Activated T-helper 1 cell treated with anti-CD3 and anti-CD28 coated beads, Interleukin-12 subunit alpha, Interleukin-12 subunit beta, Interleukin-2, Interleukin-4 antibody, amounts not matched to agents 30 ng/mL and 10 ng/mL and 1 ng/mL, durations not matched to agents 14 hours and 24 hours and 36 hours (primary cell): ENCODE measurements at regions not wholly inside any gene's neighbourhood (a gene's known extent, or its start where the extent isn't known, plus 50 kb on each side); places are given as distances from the start of the nearest gene placed in this dataset.
"Not testable (repeated sequence)": the region's sequence is repeated elsewhere in the genome, so short reads cannot be mapped to it uniquely, and the experiment has no call there.

ENCODE experiments used
- DNase-seq: peaks from one replicate; pipeline ENCODE4 v3.0.0; 2021; ENCODE audit warnings: low spot score
- H3K27ac Mint-ChIP-seq: one replicate; pipeline ENCODE4 v1.8.0; 2021; ENCODE audit warnings: mild to moderate bottlenecking, mixed read lengths
- H3K27me3 Mint-ChIP-seq: one replicate; pipeline ENCODE4 v1.8.0; 2022; ENCODE audit warnings: mild to moderate bottlenecking, moderate library complexity, mixed read lengths; ENCODE audit not compliant: insufficient read depth
- H3K36me3 Mint-ChIP-seq: one replicate; pipeline ENCODE4 v1.8.0; 2021; ENCODE audit warnings: low read depth, mixed read lengths
- H3K4me1 Mint-ChIP-seq: one replicate; pipeline ENCODE4 v1.8.0; 2021; ENCODE audit warnings: low read depth, mixed read lengths
- H3K4me3 Mint-ChIP-seq: one replicate; pipeline ENCODE4 v1.8.0; 2021; ENCODE audit warnings: mild to moderate bottlenecking, moderate library complexity, mixed read lengths
- H3K9me3 Mint-ChIP-seq: one replicate; pipeline ENCODE4 v1.8.0; 2021; ENCODE audit warnings: mixed read lengths
- intact Hi-C: fragments of 100-400 bp; cut with micrococcal nuclease; formaldehyde crosslinking; loops from one replicate; pipeline ENCODE4 v1.15.1; 2024

GRCh38 chr6:14561563-14561962 is 444.0 kb downstream of the CD83 start:
- DNase-seq, intact Hi-C loops, H3K4me3 Mint-ChIP-seq, H3K27ac Mint-ChIP-seq, H3K27me3 Mint-ChIP-seq, H3K4me1 Mint-ChIP-seq, H3K36me3 Mint-ChIP-seq: not testable (repeated sequence)
- H3K9me3 Mint-ChIP-seq = peaks cover 22% of the 10 kb centered on the region

DNA sequence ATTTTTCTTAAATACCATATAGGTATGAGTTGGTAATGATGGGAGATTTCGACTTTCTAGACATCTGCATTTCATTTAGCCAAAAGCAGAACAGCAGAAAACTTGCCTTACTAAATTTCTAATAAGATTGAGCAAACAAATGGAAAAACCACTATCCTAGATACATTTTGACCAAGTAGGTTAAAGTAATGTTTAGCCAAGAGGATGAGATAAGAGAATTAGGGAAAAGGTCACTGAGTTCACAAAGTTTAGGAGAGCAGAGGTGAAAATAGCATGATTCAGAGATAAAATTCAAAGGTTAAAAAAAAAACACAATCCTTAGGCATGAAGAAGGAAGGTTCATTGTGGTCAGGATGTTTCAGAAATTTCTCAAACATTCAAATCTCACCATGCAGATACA is 450.3 kb downstream of the CD83 start:
- no peak overlapping the region for H3K27ac Mint-ChIP-seq
- intact Hi-C loops = no loop called here
- no peak overlapping the region for H3K4me3 Mint-ChIP-seq
- peaks cover 5% of the 10 kb centered on the region for H3K4me1 Mint-ChIP-seq
- H3K9me3 Mint-ChIP-seq = peaks cover 17% of the 10 kb centered on the region
- H3K27me3 Mint-ChIP-seq = peaks cover 6% of the 10 kb centered on the region
- peaks cover 3% of the 10 kb centered on the region for H3K36me3 Mint-ChIP-seq
- no peak for DNase-seq

GRCh38 chr6:14569394-14569793 is 451.8 kb downstream of the CD83 start:
- Mint-ChIP-seq H3K4me1 (peaks cover 5% of the 10 kb centered on the region), H3K27me3 (peaks cover 8% of the 10 kb centered on the region), H3K4me3 (no peak overlapping the region), H3K9me3 (peaks cover 12% of the 10 kb centered on the region), H3K27ac (no peak overlapping the region), H3K36me3 (no peaks in the 10 kb centered on the region)
- intact Hi-C loops = no loop called here
- no peak for DNase-seq

DNA sequence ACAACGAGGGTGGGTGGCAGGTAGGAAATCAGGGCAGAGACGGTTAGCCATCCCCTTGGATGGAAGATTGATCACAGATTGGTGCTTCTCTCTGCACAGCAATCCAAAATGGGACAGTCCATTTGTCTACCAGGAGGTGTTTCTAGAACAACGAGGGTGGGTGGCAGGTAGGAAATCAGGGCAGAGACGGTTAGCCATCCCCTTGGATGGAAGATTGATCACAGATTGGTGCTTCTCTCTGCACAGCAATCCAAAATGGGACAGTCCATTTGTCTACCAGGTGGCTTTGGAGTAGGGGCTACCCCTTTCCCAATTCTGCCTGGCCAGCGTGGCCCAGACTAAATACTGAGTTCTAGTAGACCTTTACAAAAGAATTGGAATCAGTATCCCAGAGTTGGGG is 452.3 kb downstream of the CD83 start:
- H3K4me1 Mint-ChIP-seq, H3K27me3 Mint-ChIP-seq, H3K27ac Mint-ChIP-seq, H3K36me3 Mint-ChIP-seq, H3K4me3 Mint-ChIP-seq, DNase-seq, intact Hi-C loops: not testable (repeated sequence)
- peaks cover 12% of the 10 kb centered on the region for H3K9me3 Mint-ChIP-seq

DNA sequence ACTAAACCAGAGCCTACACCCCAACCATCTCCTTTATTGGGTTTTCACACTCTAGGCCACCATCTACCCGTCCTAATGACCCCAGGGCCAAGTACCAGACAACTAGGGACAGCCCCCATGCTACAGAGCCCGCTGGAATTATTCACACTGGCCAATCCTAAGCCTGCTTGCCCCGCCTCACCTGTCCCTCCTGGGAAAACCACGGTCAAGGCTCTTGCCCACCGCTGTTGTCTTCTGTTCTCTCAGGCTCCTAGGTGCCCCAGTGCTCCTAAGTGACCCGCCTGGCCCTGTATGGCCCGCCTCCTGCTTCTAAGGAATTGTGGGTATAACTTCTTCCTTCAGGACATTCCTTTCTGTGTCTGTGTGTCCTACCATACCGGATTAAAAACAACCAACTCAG is 453.4 kb downstream of the CD83 start:
- no peak for DNase-seq
- Mint-ChIP-seq H3K4me1 (peaks cover 5% of the 10 kb centered on the region), H3K4me3 (no peak overlapping the region), H3K9me3 (peaks cover 13% of the 10 kb centered on the region), H3K27ac (no peak overlapping the region), H3K27me3 (peaks cover 9% of the 10 kb centered on the region), H3K36me3 (no peaks in the 10 kb centered on the region)
- intact Hi-C loops = no loop called here

DNA sequence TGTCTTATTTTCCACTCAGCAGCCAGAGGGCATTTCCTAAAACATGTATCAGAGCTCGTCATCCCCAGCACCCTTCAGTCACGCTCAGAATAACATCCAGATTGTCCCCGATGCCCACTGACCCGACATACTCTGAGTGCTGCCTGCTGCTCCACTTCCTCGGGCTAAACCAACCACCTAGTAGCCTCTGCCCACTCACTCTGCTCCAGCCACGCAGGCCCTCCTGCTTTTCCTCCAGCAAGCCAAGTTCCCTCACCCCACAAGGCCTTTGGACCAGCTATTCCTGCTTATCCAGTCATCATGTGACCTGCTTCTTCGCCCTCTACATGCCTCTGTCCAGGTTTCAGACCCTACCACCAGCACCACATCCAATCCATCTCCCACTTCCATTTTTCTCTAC is 454.2 kb downstream of the CD83 start:
- peaks cover 16% of the 10 kb centered on the region for H3K9me3 Mint-ChIP-seq
- H3K4me3 Mint-ChIP-seq = no peak overlapping the region
- DNase-seq = no peak
- peaks cover 6% of the 10 kb centered on the region for H3K27me3 Mint-ChIP-seq
- H3K4me1 Mint-ChIP-seq = peaks cover 5% of the 10 kb centered on the region
- intact Hi-C loops = no loop called here
- H3K27ac Mint-ChIP-seq = no peak overlapping the region
- no peaks in the 10 kb centered on the region for H3K36me3 Mint-ChIP-seq

- no peak for DNase-seq
- Mint-ChIP-seq H3K36me3 (no peaks in the 10 kb centered on the region), H3K27ac (no peak overlapping the region), H3K4me3 (no peak overlapping the region), H3K4me1 (no peaks in the 10 kb centered on the region), H3K27me3 (peaks cover 6% of the 10 kb centered on the region), H3K9me3 (peaks cover 16% of the 10 kb centered on the region)
- intact Hi-C loops = no loop called here
Measured at GRCh38 chr6:14573267-14573666, 455.7 kb downstream of the CD83 start.

- Mint-ChIP-seq H3K27me3 (peaks cover 6% of the 10 kb centered on the region), H3K4me1 (no peaks in the 10 kb centered on the region), H3K9me3 (peaks cover 13% of the 10 kb centered on the region), H3K4me3 (no peak overlapping the region), H3K27ac (no peak overlapping the region), H3K36me3 (no peaks in the 10 kb centered on the region)
- DNase-seq = no peak
- intact Hi-C loops = no loop called here
Measured at GRCh38 chr6:14573703-14574290, 456.2 kb downstream of the CD83 start.

- Mint-ChIP-seq H3K36me3 (no peaks in the 10 kb centered on the region), H3K9me3 (peaks cover 14% of the 10 kb centered on the region), H3K27me3 (peaks cover 8% of the 10 kb centered on the region), H3K27ac (no peak overlapping the region), H3K4me1 (no peaks in the 10 kb centered on the region), H3K4me3 (no peak overlapping the region)
- no peak for DNase-seq
- intact Hi-C loops = no loop called here
Measured at GRCh38 chr6:14575961-14576360, 458.4 kb downstream of the CD83 start.

DNA sequence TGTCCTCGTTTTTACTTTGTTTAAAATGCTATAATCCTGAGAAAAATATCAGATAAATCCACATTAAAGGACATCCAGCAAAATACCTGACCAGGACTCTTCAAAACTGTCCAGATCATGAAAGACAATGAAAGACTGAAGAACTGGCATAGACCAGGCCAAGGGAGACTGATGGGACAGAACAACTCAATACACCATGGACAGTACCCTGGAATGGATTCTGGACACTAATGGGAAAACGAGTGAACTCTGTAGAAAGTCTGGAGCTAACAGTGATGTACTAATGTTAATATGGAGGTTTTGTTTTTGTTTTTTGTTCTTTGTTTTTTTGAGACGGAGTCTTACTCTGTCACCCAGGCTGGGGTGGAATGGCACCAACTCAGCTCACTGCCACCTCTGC is 461.4 kb downstream of the CD83 start:
- Mint-ChIP-seq H3K36me3 (no peaks in the 10 kb centered on the region), H3K4me3 (no peak overlapping the region), H3K4me1 (no peaks in the 10 kb centered on the region)

DNA sequence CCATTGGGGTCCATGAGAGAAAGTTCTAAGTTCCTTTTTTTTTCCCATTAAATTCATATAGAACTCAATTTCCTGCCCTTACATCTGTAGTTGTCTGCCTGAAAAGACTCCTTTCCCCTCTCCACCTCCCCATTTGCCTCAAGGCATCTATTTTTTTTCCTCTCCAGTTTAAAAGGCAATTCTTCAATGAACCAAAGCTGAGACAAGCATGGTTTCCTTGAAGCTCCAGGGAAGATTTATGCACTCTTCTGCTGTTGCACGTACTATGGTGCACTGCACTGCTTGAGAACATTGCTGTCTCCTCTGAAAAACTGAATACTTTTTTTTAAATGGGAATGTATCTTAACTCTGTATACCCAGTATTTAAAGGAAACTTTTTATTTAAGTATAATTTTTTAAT is 465.2 kb downstream of the CD83 start:
- H3K4me3 Mint-ChIP-seq = no peak overlapping the region
- H3K27ac Mint-ChIP-seq = no peak overlapping the region
- H3K4me1 Mint-ChIP-seq = no peaks in the 10 kb centered on the region
- no peaks in the 10 kb centered on the region for H3K36me3 Mint-ChIP-seq
- DNase-seq = no peak
- peaks cover 2% of the 10 kb centered on the region for H3K27me3 Mint-ChIP-seq
- peaks cover 7% of the 10 kb centered on the region for H3K9me3 Mint-ChIP-seq
- intact Hi-C loops = no loop called here

More for the DNA sequence above, 461.4 kb downstream of the CD83 start:
- Mint-ChIP-seq H3K9me3 (peaks cover 16% of the 10 kb centered on the region), H3K27ac (no peak overlapping the region), H3K27me3 (peaks cover 4% of the 10 kb centered on the region)
- intact Hi-C loops = no loop called here
- no peak for DNase-seq

- Mint-ChIP-seq H3K27ac (no peak overlapping the region), H3K36me3 (no peaks in the 10 kb centered on the region), H3K27me3 (peaks cover 2% of the 10 kb centered on the region), H3K4me3 (no peak overlapping the region), H3K4me1 (no peaks in the 10 kb centered on the region), H3K9me3 (peaks cover 7% of the 10 kb centered on the region)
- intact Hi-C loops = no loop called here
- DNase-seq = no peak
Measured at GRCh38 chr6:14583826-14584225, 466.3 kb downstream of the CD83 start.

DNA sequence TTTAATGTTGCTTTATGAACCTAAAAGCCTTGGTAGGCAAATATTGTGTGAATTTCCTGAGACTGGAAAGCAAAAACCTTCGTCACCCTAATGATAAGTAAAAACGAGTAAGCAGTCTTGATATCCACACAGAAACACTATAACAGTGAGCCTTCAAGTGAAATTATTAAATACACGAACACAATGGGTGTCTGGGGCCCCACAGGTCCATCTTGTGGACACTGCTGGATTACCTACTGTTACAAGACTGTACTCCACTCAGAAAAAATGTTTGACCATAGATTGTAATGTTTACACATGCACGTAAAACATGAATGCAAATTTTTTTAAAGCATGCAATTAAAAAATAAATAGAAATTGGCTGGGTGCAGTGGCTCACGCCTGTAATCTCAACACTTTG is 466.9 kb downstream of the CD83 start:
- Mint-ChIP-seq H3K4me3 (no peak overlapping the region), H3K4me1 (no peaks in the 10 kb centered on the region), H3K36me3 (no peaks in the 10 kb centered on the region), H3K27ac (no peak overlapping the region), H3K27me3 (peaks cover 2% of the 10 kb centered on the region), H3K9me3 (peaks cover 7% of the 10 kb centered on the region)
- DNase-seq = no peak
- intact Hi-C loops = no loop called here

DNA sequence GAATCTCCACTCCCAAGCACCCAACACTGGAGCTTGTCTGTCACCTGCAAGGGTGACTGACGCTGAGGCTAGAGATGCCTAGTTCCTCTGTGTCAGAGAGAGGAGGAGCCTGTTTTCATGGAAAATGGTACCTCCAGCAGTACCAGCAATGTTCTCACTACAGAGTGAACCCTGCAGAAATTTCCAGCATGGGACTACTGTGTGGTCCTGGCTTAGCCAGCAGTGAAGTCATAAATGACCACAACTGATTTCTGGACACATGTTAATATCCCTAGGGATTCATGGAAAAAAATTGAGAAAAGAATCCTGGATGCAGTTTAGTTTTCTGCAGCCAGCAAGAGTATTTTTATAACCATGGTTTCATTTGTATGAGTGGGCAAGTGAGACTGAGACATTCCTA is 468.1 kb downstream of the CD83 start:
- DNase-seq = no peak
- no peaks in the 10 kb centered on the region for H3K36me3 Mint-ChIP-seq
- peaks cover under 1% of the 10 kb centered on the region for H3K27me3 Mint-ChIP-seq
- intact Hi-C loops = no loop called here
- H3K27ac Mint-ChIP-seq = no peak overlapping the region
- no peak overlapping the region for H3K4me3 Mint-ChIP-seq
- no peaks in the 10 kb centered on the region for H3K4me1 Mint-ChIP-seq
- peaks cover 4% of the 10 kb centered on the region for H3K9me3 Mint-ChIP-seq
